Heart right ventricle (tissue), 16 donors: ENCODE measurements at regions not wholly inside any gene's neighbourhood (a gene's known extent, or its start where the extent isn't known, plus 50 kb on each side); places are given as distances from the start of the nearest gene placed in this dataset.

ENCODE experiments used
- ATAC-seq, 8 donors: fragments of 200-7000 bp; cut with Tn5 transposase; one replicate each; pipeline ENCODE4 v1.9.1; 2020; ENCODE audit warnings: mild to moderate bottlenecking in 8 of 8, moderate library complexity in 8 of 8, moderate number of reproducible peaks in 1 of 8
- DNase-seq, 2 donors: peaks; one replicate each; pipeline ENCODE4 v3.0.0-alpha.2; 2020
- H3K27ac ChIP-seq, 10 donors: fragments of 200-600 bp; sonication (generic) in 2 of 10; one replicate each; pipeline versions ENCODE4 v1.5.0 to v1.8.0; 2020 to 2022; ENCODE audit warnings: mild to moderate bottlenecking in 3 of 10
- H3K27me3 ChIP-seq, 7 donors: fragments of 200-600 bp; one replicate each; pipeline ENCODE4 v1.8.0; 2021 to 2022; ENCODE audit warnings: mild to moderate bottlenecking in 2 of 7
- H3K36me3 ChIP-seq, 9 donors: fragments of 200-600 bp; sonication (generic) in 1 of 9; one replicate each; pipeline versions ENCODE4 v1.5.0 to v1.8.0; 2020 to 2022; ENCODE audit warnings: mild to moderate bottlenecking in 2 of 9
- H3K4me1 ChIP-seq, 9 donors: fragments of 200-600 bp; sonication (generic) in 1 of 9; one replicate each; pipeline versions ENCODE4 v1.5.0 to v1.8.0; 2020 to 2022; ENCODE audit warnings: mild to moderate bottlenecking in 4 of 9
- H3K4me3 ChIP-seq, 10 donors: fragments of 200-600 bp; sonication (generic) in 2 of 10; one replicate each; pipeline versions ENCODE4 v1.5.0 to v1.8.0; 2020 to 2022; ENCODE audit warnings: mild to moderate bottlenecking in 7 of 10, moderate library complexity in 2 of 10
- H3K9me3 ChIP-seq, 11 donors: fragments of 200-600 bp in 10 of 11; sonication (generic) in 2 of 11; one replicate each; pipeline versions ENCODE4 v1.5.0 to v1.8.0; 2013 to 2022; ENCODE audit warnings: mild to moderate bottlenecking in 2 of 11, control low read depth in 1 of 11, moderate library complexity in 1 of 11
- WGBS, 2 donors: extraction: QIAGEN DNeasy Blood & Tissue Kit; methylation state at CpG; one replicate each; pipeline ENCODE4 v1.1.7; 2013; ENCODE audit warnings: inconsistent platforms in 1 of 2; 5-methylcytosine and 5-hydroxymethylcytosine counted together
- intact Hi-C, 10 donors: fragments of 100-400 bp; cut with DNase I; formaldehyde crosslinking; loops; one replicate each; pipeline versions ENCODE4 v1.11.1 to v1.14.2; 2022
- TF ChIP-seq, protein P1 (sequence below), 9 donors: fragments of 200-600 bp; sonication (generic) in 2 of 9; IDR thresholded peaks; one replicate each; pipeline versions ENCODE4 v1.5.0 to v1.8.0; 2021 to 2022; ENCODE audit warnings: antibody characterized with exemption in 9 of 9, mild to moderate bottlenecking in 5 of 9, moderate library complexity in 1 of 9
- donor health status: Arrhythmogenic right ventricular cardiomyopathy.
- donor health status: ischemic (EF 13 %, LVEDD 7.1; RV severe dilation, severe dysfunction).
- donor health status: healthy with polysubstance abuse.
- donor health status: DM: no; HTN: yes; CAD: no.
- donor health status: DM: no; HTN: no; CAD: no.
- donor health status: ischemic (EF 25% LVEDD 6.9; RV normal size, moderate dysfunction).
- donor health status: ischemic (EF 25% LVEDD 5.7; RV mildly dilated, moderate dysfunction).
- donor health status: healthy.
- donor health status: DM: yes; HTN: yes; CAD: no.
- donor health status: Ischemic cardiomyopathy.
- donor health status: ischemic (EF 35%, LVEDD 5.7; RV mildly dilated, moderate dysfunction).
- donor health status: nonischemic (EF 11% LVEDD 7.7; RV severe dilation, severe dysfunction).
- donor health status: DM: yes; HTN: yes; CAD: no.
- donor health status: PGD.
- donor health status: ischemic (EF 29% LVEDD 5.4; RV normal size, mild dysfunction).
- donor health status: nonischemic (EF 23%, LVEDD 6.1; RV moderate dilation, normal function).

DNA sequence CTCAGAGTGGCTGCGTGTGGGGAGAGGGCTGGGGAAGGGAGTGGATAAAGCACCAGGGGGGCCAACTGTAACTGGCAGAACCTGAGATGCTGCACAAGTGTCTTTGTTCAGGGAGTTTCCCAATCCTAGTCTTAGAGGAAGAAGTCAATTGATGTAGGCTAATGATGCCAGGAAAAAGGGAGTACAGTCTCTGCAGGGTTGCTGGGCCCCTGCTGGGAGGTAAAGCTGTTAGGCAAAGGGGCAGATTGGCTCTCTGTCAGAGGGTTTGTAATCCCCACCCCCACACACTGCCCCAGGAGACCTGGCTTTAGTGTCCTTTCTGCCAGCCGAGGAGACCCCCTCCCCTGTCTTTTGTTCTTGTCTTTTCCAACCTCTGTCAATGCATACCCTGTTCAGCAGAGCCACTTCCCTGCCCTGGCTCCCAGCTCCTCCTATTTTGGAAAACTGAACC lies 178.4 kb downstream of the KCNA5 start:
- no peak overlapping the region for H3K4me3 ChIP-seq
- TF ChIP-seq, protein P1, sequence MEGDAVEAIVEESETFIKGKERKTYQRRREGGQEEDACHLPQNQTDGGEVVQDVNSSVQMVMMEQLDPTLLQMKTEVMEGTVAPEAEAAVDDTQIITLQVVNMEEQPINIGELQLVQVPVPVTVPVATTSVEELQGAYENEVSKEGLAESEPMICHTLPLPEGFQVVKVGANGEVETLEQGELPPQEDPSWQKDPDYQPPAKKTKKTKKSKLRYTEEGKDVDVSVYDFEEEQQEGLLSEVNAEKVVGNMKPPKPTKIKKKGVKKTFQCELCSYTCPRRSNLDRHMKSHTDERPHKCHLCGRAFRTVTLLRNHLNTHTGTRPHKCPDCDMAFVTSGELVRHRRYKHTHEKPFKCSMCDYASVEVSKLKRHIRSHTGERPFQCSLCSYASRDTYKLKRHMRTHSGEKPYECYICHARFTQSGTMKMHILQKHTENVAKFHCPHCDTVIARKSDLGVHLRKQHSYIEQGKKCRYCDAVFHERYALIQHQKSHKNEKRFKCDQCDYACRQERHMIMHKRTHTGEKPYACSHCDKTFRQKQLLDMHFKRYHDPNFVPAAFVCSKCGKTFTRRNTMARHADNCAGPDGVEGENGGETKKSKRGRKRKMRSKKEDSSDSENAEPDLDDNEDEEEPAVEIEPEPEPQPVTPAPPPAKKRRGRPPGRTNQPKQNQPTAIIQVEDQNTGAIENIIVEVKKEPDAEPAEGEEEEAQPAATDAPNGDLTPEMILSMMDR (IDR thresholded peaks at IDR 0.05), result no peak
- 63 to 79% methylated on average over 2 of the region's 2 CpGs for WGBS, 2 donors
- no peaks in the 10 kb centered on the region for H3K36me3 ChIP-seq
- peaks cover 0 to under 1% (median 0%) of the 10 kb centered on the region in 9 donors for H3K4me1 ChIP-seq
- H3K9me3 ChIP-seq, result no peaks in the 10 kb centered on the region
- no peak for ATAC-seq
- intact Hi-C loops, result no loop called here
- no peak for DNase-seq
- peaks cover 0 to 6% (median 0%) of the 10 kb centered on the region in 7 donors for H3K27me3 ChIP-seq
- no peak overlapping the region for H3K27ac ChIP-seq

DNA sequence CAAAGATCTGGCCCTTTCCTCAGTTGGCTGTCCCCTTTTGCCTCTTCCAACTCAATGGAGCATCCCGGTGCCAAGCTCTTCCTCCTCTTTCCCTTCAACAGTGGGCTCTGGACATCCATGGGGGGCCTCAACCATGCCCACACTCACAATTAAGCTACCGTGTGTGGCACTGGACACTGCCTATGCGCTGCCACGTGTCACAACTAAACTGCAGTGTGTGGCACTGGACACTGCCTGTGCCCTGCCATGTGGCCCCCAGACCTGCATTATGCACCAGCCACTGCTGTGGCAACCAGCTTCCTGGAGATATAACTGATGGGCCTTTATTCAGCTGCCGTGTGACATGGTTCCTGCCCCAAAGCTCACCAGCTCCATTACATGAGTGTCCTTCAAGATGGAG lies 179.1 kb downstream of the KCNA5 start:
- no peak for ATAC-seq
- no peak overlapping the region for H3K27ac ChIP-seq
- DNase-seq, result no peak
- intact Hi-C loops, result no loop called here
- H3K4me3 ChIP-seq, result no peak overlapping the region
- H3K9me3 ChIP-seq, result no peaks in the 10 kb centered on the region
- 93 to 95% methylated on average over 5 of the region's 5 CpGs for WGBS, 2 donors
- no peaks in the 10 kb centered on the region for H3K36me3 ChIP-seq
- peaks cover 0 to 5% (median 0%) of the 10 kb centered on the region in 7 donors for H3K27me3 ChIP-seq
- H3K4me1 ChIP-seq, result peaks cover 0 to 7% (median 0%) of the 10 kb centered on the region in 9 donors
- TF ChIP-seq, protein P1 (IDR thresholded peaks at IDR 0.05), result no peak

DNA sequence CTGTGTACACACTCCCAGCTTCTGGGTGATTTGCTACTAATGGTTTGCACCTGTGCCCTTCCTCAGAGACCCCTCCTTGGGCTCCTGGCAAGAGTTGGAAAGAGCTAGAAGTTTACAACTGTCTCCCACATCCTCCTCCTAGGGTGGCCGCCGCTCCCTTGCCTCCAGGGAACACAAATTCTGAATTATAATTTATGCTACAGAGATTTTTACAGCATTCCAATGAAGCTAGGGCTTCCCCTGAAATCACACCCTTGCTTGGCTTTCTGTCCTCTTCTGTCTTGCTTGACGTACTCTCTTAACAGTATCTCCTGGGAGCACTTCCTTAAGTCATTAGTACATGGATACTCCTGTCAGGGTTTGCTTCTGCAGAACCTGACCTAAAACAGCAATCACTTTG lies 180.2 kb downstream of the KCNA5 start:
- ATAC-seq (no peak), DNase-seq (no peak)
- TF ChIP-seq, protein P1 (IDR thresholded peaks at IDR 0.05), result no peak
- intact Hi-C loops, result no loop called here
- no peaks in the 10 kb centered on the region for H3K27me3 ChIP-seq
- peaks cover 0 to 14% (median 0%) of the 10 kb centered on the region in 9 donors for H3K4me1 ChIP-seq
- no peak overlapping the region for H3K27ac ChIP-seq
- WGBS, 2 donors, result 67 to 70% methylated on average over 3 of the region's 3 CpGs
- H3K36me3 ChIP-seq, result no peaks in the 10 kb centered on the region
- H3K9me3 ChIP-seq, result no peaks in the 10 kb centered on the region
- H3K4me3 ChIP-seq, result no peak overlapping the region

DNA sequence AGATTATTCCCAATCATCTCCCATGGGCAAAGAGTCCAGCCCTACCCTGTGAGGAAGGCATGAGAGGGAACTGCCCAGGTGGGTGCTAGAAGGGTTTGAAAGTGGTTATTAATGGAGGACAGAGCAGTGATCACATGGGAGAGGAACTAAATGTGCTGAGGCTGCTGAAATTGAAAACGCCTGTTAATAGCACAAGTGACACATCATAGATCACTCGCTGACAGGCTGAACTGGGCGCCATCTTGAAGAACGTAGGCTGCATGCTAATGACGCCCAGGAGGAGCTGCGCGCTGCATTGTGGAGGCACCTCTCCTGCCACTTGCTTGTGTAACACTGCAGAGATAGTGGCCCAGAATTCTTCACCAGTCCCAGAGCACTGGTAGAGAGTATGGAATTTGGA lies 182.9 kb downstream of the KCNA5 start:
- Histone ChIP-seq H3K4me3 (no peak overlapping the region), H3K27ac (no peak overlapping the region), H3K36me3 (no peaks in the 10 kb centered on the region), H3K4me1 (peaks cover 0 to 14% (median 0%) of the 10 kb centered on the region in 9 donors), H3K9me3 (no peaks in the 10 kb centered on the region), H3K27me3 (no peaks in the 10 kb centered on the region)
- TF ChIP-seq, protein P1 (IDR thresholded peaks at IDR 0.05), result no peak
- ATAC-seq, result no peak
- intact Hi-C loops, result no loop called here
- DNase-seq, result no peak
- 98% methylated on average over 7 of the region's 7 CpGs for WGBS, 2 donors
